Breast epithelium (tissue), 4 donors: ENCODE measurements at regions not wholly inside any gene's neighbourhood (a gene's known extent, or its start where the extent isn't known, plus 50 kb on each side); places are given as distances from the start of the nearest gene placed in this dataset.

ENCODE experiments used
- DNase-seq, 2 donors: peaks; one replicate each; pipeline ENCODE4 v3.0.0-alpha.2; 2019; ENCODE audit warnings: low spot score in 2 of 2
- H3K27ac ChIP-seq, 2 donors: fragments of 200-600 bp; sonication (generic) in 1 of 2; one replicate each; pipeline ENCODE4 v1.5.1; 2016 to 2019; ENCODE audit warnings: mild to moderate bottlenecking in 1 of 2
- H3K27me3 ChIP-seq, 2 donors: fragments of 200-600 bp; sonication (generic) in 1 of 2; one replicate each; pipeline versions ENCODE4 v1.5.1 to v1.6.0; 2017 to 2019; ENCODE audit warnings: control low read depth in 1 of 2, mild to moderate bottlenecking in 1 of 2
- H3K36me3 ChIP-seq: fragments of 200-600 bp; one replicate; pipeline ENCODE4 v1.5.1; 2019
- H3K4me1 ChIP-seq, 2 donors: fragments of 200-600 bp; sonication (generic); one replicate each; pipeline ENCODE4 v1.5.1; 2016 to 2019; ENCODE audit warnings: control low read depth in 1 of 2
- H3K4me3 ChIP-seq, 3 donors: fragments of 200-600 bp; sonication (generic); 1 replicate in 2 of 3; 2 replicates in 1 of 3; pipeline ENCODE4 v1.5.1; 2016 to 2019; ENCODE audit warnings: mild to moderate bottlenecking in 3 of 3, moderate library complexity in 2 of 3
- H3K9me3 ChIP-seq, 2 donors: fragments of 200-600 bp; sonication (generic) in 1 of 2; one replicate each; pipeline ENCODE4 v1.5.1; 2016 to 2019; ENCODE audit warnings: control low read depth in 1 of 2
- CTCF ChIP-seq, 3 donors: fragments of 450-650 bp; IDR thresholded peaks; one replicate each; pipeline ENCODE4 v1.5.1; 2016 to 2017; ENCODE audit warnings: antibody characterized with exemption in 3 of 3, mild to moderate bottlenecking in 3 of 3, moderate library complexity in 3 of 3
- POLR2A ChIP-seq: fragments of 450-650 bp; IDR thresholded peaks from one replicate; pipeline ENCODE4 v1.6.1; 2016; ENCODE audit warnings: antibody characterized with exemption, mild to moderate bottlenecking, moderate library complexity
- POLR2AphosphoS5 ChIP-seq, 3 donors: sonication (generic); formaldehyde crosslinking; IDR thresholded peaks; one replicate each; pipeline ENCODE4 v1.6.1; 2017; ENCODE audit warnings: antibody characterized with exemption in 3 of 3
- intact Hi-C: fragments of 100-400 bp; cut with DNase I; formaldehyde crosslinking; loops from one replicate; pipeline ENCODE4 v1.15.1; 2023; ENCODE audit warnings: low total_unique reads

- TF ChIP-seq POLR2AphosphoS5 (IDR thresholded peaks at IDR 0.05): no peak
- no peak for TF ChIP-seq CTCF (IDR thresholded peaks at IDR 0.05)
- TF ChIP-seq POLR2A: no peak
- intact Hi-C loops: no loop called here
Measured at GRCh38 chr1:76744989-76745388, 122.3 kb upstream of the ST6GALNAC5 start.

GRCh38 chr1:76746206-76746605, 121.1 kb upstream of the ST6GALNAC5 start:
- no peak for DNase-seq
- Histone ChIP-seq H3K27me3 (no peaks in the 10 kb centered on the region), H3K4me3 (no peak overlapping the region), H3K36me3 (no peaks in the 10 kb centered on the region), H3K27ac (no peak overlapping the region), H3K9me3 (peaks cover 0 to 11% of the 10 kb centered on the region in 2 donors), H3K4me1 (no peaks in the 10 kb centered on the region)
- intact Hi-C loops: no loop called here
- TF ChIP-seq CTCF (IDR thresholded peaks at IDR 0.05) (no peak), POLR2A (no peak), POLR2AphosphoS5 (IDR thresholded peaks at IDR 0.05) (no peak)

More at GRCh38 chr1:76744989-76745388, 122.3 kb upstream of the ST6GALNAC5 start:
- H3K4me1 ChIP-seq: no peaks in the 10 kb centered on the region
- peaks cover 0 to 11% of the 10 kb centered on the region in 2 donors for H3K9me3 ChIP-seq
- H3K27ac ChIP-seq: no peak overlapping the region
- DNase-seq: no peak
- H3K27me3 ChIP-seq: no peaks in the 10 kb centered on the region
- no peaks in the 10 kb centered on the region for H3K36me3 ChIP-seq
- H3K4me3 ChIP-seq: no peak overlapping the region

- no peak overlapping the region for H3K27ac ChIP-seq
- TF ChIP-seq CTCF (IDR thresholded peaks at IDR 0.05) (no peak), POLR2A (no peak), POLR2AphosphoS5 (IDR thresholded peaks at IDR 0.05) (no peak)
- no peaks in the 10 kb centered on the region for H3K27me3 ChIP-seq
- intact Hi-C loops: no loop called here
- H3K36me3 ChIP-seq: no peaks in the 10 kb centered on the region
- H3K4me3 ChIP-seq: no peak overlapping the region
- H3K4me1 ChIP-seq: no peaks in the 10 kb centered on the region
- no peaks in the 10 kb centered on the region for H3K9me3 ChIP-seq
- DNase-seq: no peak
Measured at GRCh38 chr1:76754730-76755129, 112.5 kb upstream of the ST6GALNAC5 start.

- intact Hi-C loops: no loop called here
- no peaks in the 10 kb centered on the region for H3K36me3 ChIP-seq
- H3K9me3 ChIP-seq: no peaks in the 10 kb centered on the region
- TF ChIP-seq POLR2A (no peak), POLR2AphosphoS5 (IDR thresholded peaks at IDR 0.05) (no peak), CTCF (IDR thresholded peaks at IDR 0.05) (no peak)
- no peaks in the 10 kb centered on the region for H3K27me3 ChIP-seq
- no peaks in the 10 kb centered on the region for H3K4me1 ChIP-seq
- no peak overlapping the region for H3K27ac ChIP-seq
- no peak for DNase-seq
- H3K4me3 ChIP-seq: no peak overlapping the region
Measured at GRCh38 chr1:76759171-76759860, 108.0 kb upstream of the ST6GALNAC5 start.

GRCh38 chr1:76759950-76760349, 107.3 kb upstream of the ST6GALNAC5 start:
- Histone ChIP-seq H3K36me3 (no peaks in the 10 kb centered on the region), H3K27ac (no peak overlapping the region), H3K27me3 (no peaks in the 10 kb centered on the region), H3K9me3 (no peaks in the 10 kb centered on the region), H3K4me3 (no peak overlapping the region), H3K4me1 (no peaks in the 10 kb centered on the region)
- no peak for DNase-seq
- intact Hi-C loops: no loop called here
- TF ChIP-seq CTCF (IDR thresholded peaks at IDR 0.05) (no peak), POLR2A (no peak), POLR2AphosphoS5 (IDR thresholded peaks at IDR 0.05) (no peak)
